ENCODE measurements at regions not wholly inside any gene's neighbourhood (a gene's known extent, or its start where the extent isn't known, plus 50 kb on each side); places are given as distances from the start of the nearest gene placed in this dataset.

- no peak for TF ChIP-seq CTCF (conservative IDR thresholded peaks at IDR 0.05; ENCODE audit: low read depth, low read length)
- H3K79me2 ChIP-seq (ENCODE audit: insufficient read depth, low read depth) = no peaks in the 10 kb centered on the region
- no peak overlapping the region for H2AFZ ChIP-seq (ENCODE audit: low read depth)
- no peak overlapping the region for H3K4me3 ChIP-seq (IDR thresholded peaks at IDR 0.05; ENCODE audit: insufficient read depth, low read depth, low read length)
- H3K27me3 ChIP-seq (ENCODE audit: insufficient read depth, low read depth) = no peaks in the 10 kb centered on the region
- H4K20me1 ChIP-seq (ENCODE audit: insufficient read depth) = no peaks in the 10 kb centered on the region
- H3K4me1 ChIP-seq (ENCODE audit: low read depth, poor library complexity, severe bottlenecking) = no peaks in the 10 kb centered on the region
- no peak overlapping the region for H3K9ac ChIP-seq
- H3K4me2 ChIP-seq = no peak overlapping the region
- no peaks in the 10 kb centered on the region for H3K36me3 ChIP-seq (ENCODE audit: insufficient read depth)
- H3K27ac ChIP-seq = no peak overlapping the region
Measured at GRCh38 chr10:84668186-84668763, 339.9 kb downstream of the CCSER2 start.

- no peak overlapping the region for H3K4me3 ChIP-seq (IDR thresholded peaks at IDR 0.05; ENCODE audit: insufficient read depth, low read depth, low read length)
- H3K27ac ChIP-seq = no peak overlapping the region
- no peaks in the 10 kb centered on the region for H4K20me1 ChIP-seq (ENCODE audit: insufficient read depth)
- H3K79me2 ChIP-seq (ENCODE audit: insufficient read depth, low read depth) = no peaks in the 10 kb centered on the region
- H3K4me1 ChIP-seq (ENCODE audit: low read depth, poor library complexity, severe bottlenecking) = no peaks in the 10 kb centered on the region
- H2AFZ ChIP-seq (ENCODE audit: low read depth) = no peak overlapping the region
- H3K27me3 ChIP-seq (ENCODE audit: insufficient read depth, low read depth) = no peaks in the 10 kb centered on the region
- no peak overlapping the region for H3K4me2 ChIP-seq
- TF ChIP-seq CTCF (conservative IDR thresholded peaks at IDR 0.05; ENCODE audit: low read depth, low read length) = no peak
- no peak overlapping the region for H3K9ac ChIP-seq
- H3K36me3 ChIP-seq (ENCODE audit: insufficient read depth) = no peaks in the 10 kb centered on the region
Measured at GRCh38 chr10:84675060-84675459, 346.7 kb downstream of the CCSER2 start.

GRCh38 chr10:84676536-84676935, 348.1 kb downstream of the CCSER2 start:
- Histone ChIP-seq H3K36me3 (ENCODE audit: insufficient read depth) (no peaks in the 10 kb centered on the region), H3K4me1 (ENCODE audit: low read depth, poor library complexity, severe bottlenecking) (no peaks in the 10 kb centered on the region), H3K27ac (no peak overlapping the region), H4K20me1 (ENCODE audit: insufficient read depth) (no peaks in the 10 kb centered on the region), H2AFZ (ENCODE audit: low read depth) (no peak overlapping the region), H3K27me3 (ENCODE audit: insufficient read depth, low read depth) (no peaks in the 10 kb centered on the region), H3K4me3 (IDR thresholded peaks at IDR 0.05; ENCODE audit: insufficient read depth, low read depth, low read length) (no peak overlapping the region), H3K4me2 (no peak overlapping the region), H3K9ac (no peak overlapping the region), H3K79me2 (ENCODE audit: insufficient read depth, low read depth) (no peaks in the 10 kb centered on the region)
- no peak for TF ChIP-seq CTCF (conservative IDR thresholded peaks at IDR 0.05; ENCODE audit: low read depth, low read length)

- H3K4me2 ChIP-seq = no peak overlapping the region
- no peak overlapping the region for H2AFZ ChIP-seq (ENCODE audit: low read depth)
- TF ChIP-seq CTCF (conservative IDR thresholded peaks at IDR 0.05; ENCODE audit: low read depth, low read length) = no peak
- H3K36me3 ChIP-seq (ENCODE audit: insufficient read depth) = no peaks in the 10 kb centered on the region
- no peaks in the 10 kb centered on the region for H3K79me2 ChIP-seq (ENCODE audit: insufficient read depth, low read depth)
- no peaks in the 10 kb centered on the region for H3K27me3 ChIP-seq (ENCODE audit: insufficient read depth, low read depth)
- no peak overlapping the region for H3K9ac ChIP-seq
- no peak overlapping the region for H3K27ac ChIP-seq
- no peaks in the 10 kb centered on the region for H4K20me1 ChIP-seq (ENCODE audit: insufficient read depth)
- no peak overlapping the region for H3K4me3 ChIP-seq (IDR thresholded peaks at IDR 0.05; ENCODE audit: insufficient read depth, low read depth, low read length)
- H3K4me1 ChIP-seq (ENCODE audit: low read depth, poor library complexity, severe bottlenecking) = no peaks in the 10 kb centered on the region
Measured at GRCh38 chr10:84681781-84682180, 353.4 kb downstream of the CCSER2 start.

Data from KMS-11 (cell line).